Neural cell (in vitro differentiated cells): ENCODE measurements at regions not wholly inside any gene's neighbourhood (a gene's known extent, or its start where the extent isn't known, plus 50 kb on each side); places are given as distances from the start of the nearest gene placed in this dataset.
"Not testable (repeated sequence)": the region's sequence is repeated elsewhere in the genome, so short reads cannot be mapped to it uniquely, and the experiment has no call there.

Source experiments
- CTCF ChIP-seq: fragments of 450-650 bp; IDR thresholded peaks from 2 replicates; pipeline ENCODE4 v1.5.1; 2014; ENCODE audit warnings: antibody characterized with exemption, mild to moderate bottlenecking, moderate library complexity; ENCODE audit not compliant: poor library complexity, severe bottlenecking
- EP300 ChIP-seq: fragments of 450-650 bp; conservative IDR thresholded peaks from 2 replicates; pipeline ENCODE4 v1.6.1; 2014; ENCODE audit warnings: antibody characterized with exemption, mild to moderate bottlenecking, moderate library complexity; ENCODE audit not compliant: poor library complexity, severe bottlenecking
- POLR2AphosphoS5 ChIP-seq: IDR thresholded peaks from 2 replicates; pipeline ENCODE4 v1.6.1; 2012
- REST ChIP-seq: IDR thresholded peaks from 2 replicates; pipeline ENCODE4 v1.6.1; 2012; ENCODE audit warnings: borderline replicate concordance

- TF ChIP-seq CTCF, EP300, REST, POLR2AphosphoS5: not testable (repeated sequence)
Observed at GRCh38 chr20:12129114-12129513, 211.4 kb downstream of the BTBD3 start.
